CD4-positive, alpha-beta T cell treated with Interleukin-15 for 4 hours (primary cell): ENCODE measurements at regions not wholly inside any gene's neighbourhood (a gene's known extent, or its start where the extent isn't known, plus 50 kb on each side); places are given as distances from the start of the nearest gene placed in this dataset.
"Not testable (repeated sequence)": the region's sequence is repeated elsewhere in the genome, so short reads cannot be mapped to it uniquely, and the experiment has no call there.

Experiments
- DNase-seq: peaks from one replicate; pipeline ENCODE4 v3.0.0-alpha.2; 2020; ENCODE audit warnings: low spot score

GRCh38 chr1:245102149-245102548 lies 52.6 kb upstream of the KIF26B start:
- DNase-seq: not testable (repeated sequence)

- DNase-seq: no peak
Measured at GRCh38 chr1:245099401-245099800, 55.4 kb upstream of the KIF26B start.

- DNase-seq: no peak
Measured at GRCh38 chr1:245098924-245099323, 55.9 kb upstream of the KIF26B start.

- no peak for DNase-seq
Measured at GRCh38 chr1:245096311-245097066, 58.3 kb upstream of the KIF26B start.

- no peak for DNase-seq
Measured at GRCh38 chr1:245095903-245096302, 58.9 kb upstream of the KIF26B start.

- DNase-seq: no peak
Measured at GRCh38 chr1:245094954-245095353, 59.8 kb upstream of the KIF26B start.

- no peak for DNase-seq
Measured at GRCh38 chr1:245094092-245094491, 60.7 kb upstream of the KIF26B start.

GRCh38 chr1:245092638-245092976 lies 62.2 kb upstream of the KIF26B start:
- DNase-seq: no peak

GRCh38 chr1:245091818-245092637 lies 62.8 kb upstream of the KIF26B start:
- no peak for DNase-seq

- no peak for DNase-seq
Measured at GRCh38 chr1:245091171-245091621, 63.6 kb upstream of the KIF26B start.

GRCh38 chr1:245090491-245091090 lies 64.2 kb upstream of the KIF26B start:
- DNase-seq: no peak

- DNase-seq: no peak
Measured at GRCh38 chr1:245087723-245088122, 67.1 kb upstream of the KIF26B start.

- DNase-seq: no peak
Measured at GRCh38 chr1:245086389-245086969, 68.3 kb upstream of the KIF26B start.

- no peak for DNase-seq
Measured at GRCh38 chr1:245085508-245086095, 69.2 kb upstream of the KIF26B start.

- no peak for DNase-seq
Measured at GRCh38 chr1:245084551-245084950, 70.2 kb upstream of the KIF26B start.

GRCh38 chr1:245079021-245079609 lies 75.7 kb upstream of the KIF26B start:
- no peak for DNase-seq

- DNase-seq: no peak
Measured at GRCh38 chr1:245074898-245075297, 79.9 kb upstream of the KIF26B start.

GRCh38 chr1:245074232-245074747 lies 80.5 kb upstream of the KIF26B start:
- no peak for DNase-seq

GRCh38 chr1:245070836-245071615 lies 83.8 kb upstream of the KIF26B start:
- no peak for DNase-seq

GRCh38 chr1:245067257-245067656 lies 87.5 kb upstream of the KIF26B start:
- DNase-seq: no peak
